ENCODE measurements at regions not wholly inside any gene's neighbourhood (a gene's known extent, or its start where the extent isn't known, plus 50 kb on each side); places are given as distances from the start of the nearest gene placed in this dataset.
"Not testable (repeated sequence)": the region's sequence is repeated elsewhere in the genome, so short reads cannot be mapped to it uniquely, and the experiment has no call there.

DNA sequence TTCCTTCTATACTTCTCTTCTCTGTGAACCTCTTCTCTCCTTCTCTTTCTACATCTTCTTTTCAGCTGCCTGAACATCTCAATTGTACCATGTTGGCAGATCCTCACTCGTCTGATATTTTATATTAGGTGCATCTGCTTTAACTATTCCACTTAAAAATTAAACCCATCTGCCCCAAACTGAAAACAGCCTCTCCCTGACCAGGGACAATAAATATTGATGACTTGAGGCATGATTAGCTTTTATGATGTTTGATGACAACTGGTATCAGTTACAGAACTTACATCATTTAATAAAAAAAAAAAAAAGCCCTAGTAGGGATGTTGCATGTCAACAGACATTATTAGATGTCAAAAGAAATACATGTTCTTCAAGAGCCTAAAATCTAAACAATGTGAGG, 79.8 kb upstream of the HABP2 start:
- DNase-seq: no peak

DNA sequence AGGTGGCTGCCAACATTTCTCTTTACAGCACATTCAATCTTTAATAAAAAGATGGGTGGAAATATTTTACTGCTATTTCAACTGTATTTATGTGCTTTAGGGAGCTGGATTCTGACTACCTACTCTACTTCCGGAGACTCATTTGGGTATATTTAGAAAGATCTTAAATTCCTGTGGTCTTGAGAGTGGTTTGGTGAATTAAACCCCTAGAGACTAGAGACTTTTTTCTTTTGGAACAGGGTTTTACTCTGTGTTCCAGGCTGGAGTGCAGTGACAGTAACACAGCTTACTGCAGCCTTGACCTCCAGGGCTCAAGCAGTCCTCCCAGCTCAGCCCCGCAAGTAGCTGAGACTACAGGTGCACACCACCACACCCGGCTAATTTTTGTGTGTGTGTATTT, 79.0 kb upstream of the HABP2 start:
- DNase-seq: peak; percentile 43

DNA sequence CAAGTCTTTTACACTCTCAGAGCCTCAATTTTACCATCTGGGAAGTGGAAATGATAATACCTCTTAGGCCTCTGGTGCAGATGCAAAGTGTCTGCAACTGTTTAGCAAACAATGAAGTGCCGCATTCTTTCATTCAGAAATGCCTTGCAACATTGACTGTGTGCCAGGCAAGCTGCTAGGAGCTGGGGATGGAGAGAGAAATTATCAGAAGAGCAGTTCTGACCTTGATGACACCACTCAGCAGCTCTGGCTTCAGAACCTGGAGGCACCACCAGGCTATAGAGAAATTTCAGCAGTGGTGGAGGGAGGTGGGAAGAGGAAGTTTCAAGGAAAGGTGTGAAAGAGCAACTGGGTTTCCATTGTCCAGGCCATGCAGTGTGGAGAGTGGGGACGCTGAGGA, 78.1 kb upstream of the HABP2 start:
- no peak for DNase-seq

DNA sequence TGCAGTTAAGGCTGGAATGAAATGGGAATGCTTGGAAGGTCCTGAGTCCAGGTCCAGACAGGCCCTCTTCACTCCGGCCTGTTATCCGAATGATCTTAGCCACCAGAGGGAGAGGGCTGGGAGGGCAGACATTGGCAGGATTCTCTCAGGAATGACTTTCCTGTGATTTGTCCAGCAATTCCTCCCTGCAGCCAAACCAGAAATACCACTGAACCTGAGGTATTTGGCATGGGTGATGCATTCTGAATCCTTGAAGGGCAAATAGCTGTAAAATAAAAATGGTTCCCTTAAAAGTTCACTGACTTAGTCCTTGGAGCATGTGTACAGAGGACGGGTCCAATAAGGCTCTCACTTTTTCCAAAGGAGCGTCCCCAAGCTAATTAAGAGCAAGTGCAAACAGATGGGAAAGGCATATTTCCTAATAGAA, 77.5 kb upstream of the HABP2 start:
- DNase-seq: peak; percentile 73

DNA sequence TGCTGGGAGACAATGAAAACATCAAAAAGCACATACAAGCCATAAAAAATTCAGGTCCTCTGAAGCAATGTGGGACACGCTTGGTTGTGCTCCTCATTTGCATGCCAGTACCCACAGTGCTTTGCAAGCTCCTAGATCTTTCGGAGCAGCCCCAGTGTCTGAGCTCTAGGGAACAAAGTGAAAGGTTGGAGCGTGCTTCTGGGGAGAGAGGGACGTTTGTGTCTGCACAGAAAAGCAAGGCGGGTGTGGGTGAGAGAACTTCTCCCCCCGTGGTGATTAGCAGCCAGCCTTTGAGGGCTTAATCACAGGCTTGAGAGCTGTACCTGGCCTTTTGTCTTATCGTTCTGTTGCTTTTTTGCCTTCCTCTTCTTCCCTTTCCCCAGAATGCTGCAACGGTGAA, 76.7 kb upstream of the HABP2 start:
- DNase-seq: no peak

DNA sequence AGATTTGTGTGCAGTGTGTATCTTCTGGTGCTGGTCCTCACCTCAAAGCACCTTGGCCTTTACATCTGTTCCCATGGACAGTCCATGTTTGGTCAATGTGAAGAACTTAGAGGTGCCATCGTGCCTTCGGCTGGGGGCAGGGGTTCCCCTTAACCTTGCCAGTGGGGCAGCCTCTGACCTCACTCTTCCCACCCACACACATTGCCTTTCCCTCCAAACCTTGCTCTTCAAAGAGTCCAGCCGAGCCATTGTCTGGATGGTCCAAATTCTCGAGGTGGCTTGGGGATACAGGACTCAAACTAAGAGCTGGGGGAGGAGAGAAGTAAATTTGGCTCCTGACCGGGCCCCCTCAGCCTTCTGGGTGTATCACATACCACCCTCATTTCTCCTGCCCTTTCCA, 76.2 kb upstream of the HABP2 start:
- no peak for DNase-seq

DNA sequence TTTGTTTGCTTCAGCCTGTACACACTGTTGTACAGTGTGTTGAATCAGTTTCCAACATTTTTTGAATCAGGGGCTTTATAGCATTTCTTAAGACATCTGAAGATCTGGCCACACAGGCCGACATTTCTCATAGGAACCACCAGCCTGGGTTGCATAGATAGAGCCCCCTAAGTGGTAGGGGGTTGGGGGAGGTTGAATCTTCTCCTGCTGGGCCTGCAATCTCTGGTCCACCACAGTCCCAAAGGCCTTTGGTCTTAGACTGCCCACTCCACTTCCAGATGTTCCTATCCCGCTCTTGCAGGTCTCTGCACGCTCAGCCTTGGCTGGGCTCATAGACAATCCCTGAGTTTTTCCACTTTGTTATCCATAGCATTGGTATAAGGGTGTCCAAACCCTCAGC, 75.4 kb upstream of the HABP2 start:
- no peak for DNase-seq

DNA sequence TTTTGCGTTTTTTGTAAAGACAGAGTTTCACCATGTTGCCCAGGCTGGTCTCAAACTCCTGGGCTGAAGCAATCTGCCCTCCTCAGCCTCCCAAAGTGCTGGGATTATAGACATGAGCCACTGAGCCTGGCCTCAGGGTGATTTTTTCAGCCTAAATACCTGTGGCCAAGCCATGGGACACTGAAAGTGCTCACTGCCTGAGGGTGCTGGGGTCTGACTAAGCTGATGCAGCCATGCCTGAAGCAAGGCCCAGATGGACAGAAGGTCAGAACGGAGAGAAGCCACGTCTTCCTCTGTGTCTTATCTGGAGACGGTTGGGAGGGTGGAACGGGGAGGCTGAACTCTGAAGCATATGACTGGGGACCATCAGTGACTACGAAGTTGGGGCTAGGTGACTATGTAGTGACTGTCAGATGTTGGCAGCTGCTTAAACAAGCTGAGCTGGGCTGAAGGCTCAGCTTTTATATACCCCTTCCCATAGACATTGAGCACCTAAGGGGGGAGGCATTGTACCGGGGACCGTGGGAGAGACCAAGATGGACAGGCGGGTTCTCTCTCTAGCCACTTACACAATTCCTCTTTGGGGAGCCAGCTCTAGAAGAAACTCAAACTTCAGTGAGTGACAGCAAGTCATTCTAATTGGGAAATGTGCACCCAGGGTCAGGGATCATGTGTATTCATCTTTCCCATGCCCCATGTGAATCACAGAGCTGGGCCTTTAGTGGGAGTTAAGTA, 73.3 kb upstream of the HABP2 start:
- no peak for DNase-seq

DNA sequence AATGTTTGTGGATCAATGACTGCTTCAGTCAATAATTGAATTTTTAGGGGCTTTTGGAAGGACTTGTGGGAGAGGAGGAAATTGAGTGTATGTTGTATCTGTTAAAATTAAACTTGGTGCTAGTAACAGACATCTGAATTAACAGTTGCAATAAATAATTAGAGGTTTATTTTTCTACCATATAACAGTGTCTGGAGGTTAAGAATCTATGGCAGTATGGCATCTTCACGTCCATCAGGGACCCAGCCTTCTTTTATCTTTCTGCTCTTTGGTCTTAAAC, 72.8 kb upstream of the HABP2 start:
- DNase-seq: no peak

DNA sequence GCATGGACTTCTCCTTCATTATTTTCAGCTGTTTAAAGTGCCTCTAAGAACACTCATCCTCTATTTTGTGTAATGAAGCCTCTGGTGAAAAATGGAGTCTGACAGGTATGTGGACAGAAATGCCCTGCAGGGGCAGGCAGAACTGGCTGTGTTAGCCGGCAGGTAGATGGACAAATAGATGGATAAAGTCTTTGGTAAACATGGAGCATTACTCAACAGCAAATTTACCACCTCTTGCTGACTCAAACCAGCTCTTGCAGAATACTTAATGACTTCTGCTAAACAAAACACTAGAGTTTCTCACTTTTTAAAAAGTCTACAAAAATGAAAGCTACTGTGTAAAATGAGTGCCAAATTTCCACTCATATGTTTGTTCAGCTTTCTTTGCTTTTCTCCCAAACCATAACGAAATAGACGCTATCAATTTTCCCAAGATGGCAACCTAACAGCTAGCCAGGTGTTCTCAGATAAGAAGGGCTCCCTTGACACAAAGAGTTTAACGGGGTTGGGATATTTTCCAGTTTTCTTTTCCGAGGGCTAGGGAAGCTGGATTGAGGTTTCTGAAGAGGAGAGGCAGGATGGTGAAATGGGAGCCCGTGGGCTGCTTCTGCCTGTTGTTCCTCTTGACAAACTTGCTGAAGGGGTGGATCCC, 71.9 kb upstream of the HABP2 start:
- no peak for DNase-seq

DNA sequence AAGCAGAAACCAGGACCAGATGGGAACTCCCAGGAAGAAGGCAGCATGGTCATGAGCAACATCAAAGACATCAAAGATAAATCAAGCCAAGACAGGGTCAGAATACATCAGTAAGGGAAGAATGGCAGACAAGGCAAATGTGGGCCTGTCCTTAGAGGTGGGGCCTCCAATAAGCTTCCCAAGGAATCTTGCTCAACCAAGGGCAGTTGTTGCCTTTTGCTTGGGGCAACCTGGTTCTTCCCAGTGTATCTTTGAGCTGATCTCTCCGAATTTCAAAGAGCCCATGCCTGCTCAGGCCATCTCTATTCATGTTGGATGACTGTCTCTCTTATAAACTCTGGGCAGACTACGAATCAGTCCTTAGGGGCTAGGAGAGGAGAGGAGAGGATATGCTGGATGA, 68.4 kb upstream of the HABP2 start:
- DNase-seq: no peak

DNA sequence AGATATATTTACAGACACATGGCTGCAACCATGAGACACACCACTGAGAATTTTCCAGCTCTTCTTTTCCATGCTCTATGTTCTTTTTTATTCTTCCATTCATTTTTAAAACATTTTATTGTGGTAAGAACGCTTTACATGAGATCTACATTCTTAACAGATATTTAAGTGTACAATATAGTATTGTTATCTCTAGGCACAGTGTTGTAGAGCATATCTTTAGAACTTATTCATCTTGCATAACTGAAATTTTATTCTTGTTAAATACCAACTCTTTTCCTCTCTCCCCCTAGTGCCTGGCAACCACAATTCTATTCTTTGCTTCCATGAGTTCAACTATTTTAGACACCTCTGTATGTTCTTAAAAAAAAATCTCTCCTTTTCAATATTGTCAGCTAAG, 67.1 kb upstream of the HABP2 start:
- no peak for DNase-seq

DNA sequence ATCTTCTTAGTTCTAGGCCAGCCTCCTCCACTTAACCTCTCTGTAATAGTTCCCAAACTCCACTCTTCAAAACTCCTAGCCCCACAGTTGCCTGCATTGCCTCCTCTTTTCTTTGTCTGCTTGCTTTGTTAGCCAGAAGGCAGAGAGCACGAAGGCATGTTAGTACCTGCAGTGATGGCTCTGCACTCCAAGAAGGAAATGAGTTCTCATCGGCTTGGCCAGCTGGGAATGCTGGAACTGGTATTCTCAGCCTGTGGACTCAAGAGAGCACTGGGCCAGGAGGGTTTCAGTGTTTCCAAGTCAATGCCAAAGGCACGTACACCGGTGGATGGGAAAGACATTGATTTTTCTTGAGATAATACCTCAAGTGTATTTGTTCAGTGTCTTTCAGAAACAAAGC, 66.3 kb upstream of the HABP2 start:
- no peak for DNase-seq

DNA sequence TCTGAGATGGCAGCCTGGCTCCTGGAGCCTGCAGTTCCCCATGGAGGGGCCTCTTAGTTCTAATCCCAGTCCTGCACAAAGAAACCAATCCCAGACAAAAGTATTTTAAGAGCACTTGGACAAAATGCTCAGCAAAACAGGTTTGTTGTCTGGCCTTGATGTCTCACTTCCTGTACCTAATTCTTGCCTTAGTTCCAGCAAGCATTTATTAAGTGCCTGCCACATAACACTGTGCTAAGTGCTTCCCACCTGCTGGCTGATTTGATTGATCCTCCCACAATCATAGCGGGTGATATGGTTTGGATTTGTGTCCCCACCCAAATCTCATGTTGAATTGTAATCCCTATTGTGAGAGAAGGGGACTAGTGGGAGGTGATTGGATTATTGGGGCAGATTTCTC, 65.7 kb upstream of the HABP2 start:
- no peak for DNase-seq

DNA sequence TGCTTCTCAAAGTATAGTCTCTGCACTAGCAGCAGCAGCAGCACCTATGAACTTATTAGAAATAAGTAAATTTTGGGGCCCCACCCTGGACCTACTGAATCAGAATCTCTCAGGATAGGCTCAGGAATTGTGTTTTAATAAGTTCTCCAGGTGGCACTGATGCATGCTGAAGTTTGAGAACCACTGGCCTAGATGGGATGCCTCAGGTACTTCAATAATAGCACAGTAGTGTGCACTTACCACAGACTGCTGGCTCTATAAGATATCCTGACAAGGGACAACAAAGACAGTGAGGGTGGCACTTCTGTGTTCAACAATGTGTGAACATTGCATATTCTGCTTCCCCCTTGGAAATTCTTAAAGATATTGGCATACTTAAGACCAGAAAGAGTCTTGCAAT, 64.7 kb upstream of the HABP2 start:
- DNase-seq: no peak

DNA sequence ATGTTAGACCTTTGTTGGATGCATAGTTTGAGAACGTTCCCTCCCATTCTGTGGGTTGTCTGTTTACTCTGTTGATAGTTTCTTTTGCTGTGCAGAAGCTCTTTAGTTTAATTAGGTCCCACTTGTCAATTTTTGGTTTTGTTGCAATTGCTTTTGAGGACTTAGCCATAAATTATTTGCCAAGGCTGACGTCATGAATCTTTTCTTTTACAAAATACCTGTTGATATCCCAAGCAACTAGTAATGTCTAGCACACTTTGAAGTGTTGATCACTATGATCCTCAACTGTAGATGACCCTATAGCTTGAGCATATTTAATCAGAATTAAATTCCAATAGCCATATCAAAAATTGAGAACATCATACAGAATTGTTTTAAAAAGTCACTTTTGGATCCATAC, 63.3 kb upstream of the HABP2 start:
- not testable (repeated sequence) for DNase-seq

DNA sequence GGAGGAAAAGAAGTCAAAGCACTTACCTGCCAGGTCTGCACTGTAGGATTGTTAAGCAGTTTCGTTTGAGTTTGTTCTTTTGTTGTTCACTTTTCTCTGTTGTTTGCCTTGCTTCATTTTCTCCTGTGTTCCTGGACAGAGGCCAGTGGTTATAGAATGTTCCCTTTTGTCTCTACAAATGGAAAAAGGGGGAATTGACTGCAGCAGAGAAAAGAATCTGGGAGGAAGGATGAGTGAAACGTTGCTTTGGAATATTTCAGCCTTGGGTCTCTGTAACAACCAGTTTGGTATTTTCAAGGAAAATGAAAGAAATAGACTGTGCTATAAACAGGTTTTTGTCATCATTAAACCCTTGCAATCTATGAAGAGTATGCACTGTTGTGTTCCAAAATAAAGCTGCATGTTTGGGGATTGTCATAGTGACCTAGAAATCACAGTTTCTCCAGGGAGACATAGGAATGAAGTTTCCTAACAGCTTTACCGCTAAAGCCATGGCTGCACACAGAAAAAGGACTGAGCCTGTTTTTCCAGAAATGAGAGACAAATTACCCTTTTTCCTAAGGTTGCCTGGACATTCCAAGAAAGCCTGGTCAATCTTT, 60.8 kb upstream of the HABP2 start:
- DNase-seq: no peak

DNA sequence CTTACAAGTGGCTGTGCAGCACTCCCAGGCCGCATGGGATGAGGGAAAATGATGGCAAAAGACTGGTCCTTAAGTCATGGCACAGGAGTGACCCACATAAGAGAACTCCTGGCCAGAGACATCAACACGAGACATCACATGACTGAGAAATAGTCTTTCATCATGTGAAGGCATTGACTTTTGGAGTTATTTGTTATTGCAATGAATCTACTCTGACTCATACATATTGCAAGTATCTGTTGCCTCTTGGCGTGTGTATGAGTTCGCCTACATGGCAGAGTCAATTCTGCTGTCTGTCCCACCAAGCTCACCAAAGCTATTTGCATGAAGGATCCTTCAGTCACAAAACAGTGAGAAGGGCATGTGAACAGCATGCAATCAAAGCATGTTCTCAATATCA, 59.7 kb upstream of the HABP2 start:
- peak; percentile 34 for DNase-seq

DNA sequence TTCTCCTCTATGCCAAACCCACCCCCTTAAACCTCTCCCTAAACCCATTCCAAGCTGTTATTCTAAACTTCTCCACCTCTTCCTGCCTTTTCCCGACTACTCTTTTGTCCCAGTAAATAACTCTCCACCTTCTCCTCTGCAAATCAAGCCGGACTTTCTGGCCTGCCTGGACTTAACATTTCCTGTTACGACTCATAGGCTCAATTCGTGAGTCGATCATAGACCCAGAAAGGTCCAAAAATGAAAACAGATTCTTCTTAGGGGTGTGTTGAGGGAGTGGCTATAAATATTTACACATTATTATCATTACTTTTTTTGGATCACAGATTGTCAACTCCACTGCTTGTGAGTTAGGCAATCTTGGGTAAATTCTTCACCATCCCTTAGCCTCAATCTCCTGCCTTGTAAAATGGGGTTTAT, 59.0 kb upstream of the HABP2 start:
- peak; percentile 33 for DNase-seq

DNA sequence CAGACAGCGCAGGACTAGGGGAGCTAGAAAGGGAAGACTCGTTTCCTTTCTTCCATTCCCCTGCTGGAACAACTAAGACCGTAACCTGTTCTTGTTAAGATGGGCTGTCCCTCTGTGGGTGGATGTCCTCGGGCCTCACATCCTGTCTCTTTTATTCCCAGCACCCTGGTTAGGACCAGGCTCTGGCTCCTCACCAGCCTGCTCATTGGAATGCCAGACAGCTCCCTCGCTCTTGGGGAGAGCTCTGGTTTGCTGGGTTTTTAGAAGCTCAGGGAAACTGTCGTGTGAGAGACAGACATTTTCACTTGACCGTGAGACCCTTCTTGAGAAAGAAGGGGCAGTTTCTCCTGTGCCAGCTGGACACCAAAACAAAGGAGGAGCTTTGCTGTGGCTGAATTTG, 58.1 kb upstream of the HABP2 start:
- DNase-seq: no peak

DNA sequence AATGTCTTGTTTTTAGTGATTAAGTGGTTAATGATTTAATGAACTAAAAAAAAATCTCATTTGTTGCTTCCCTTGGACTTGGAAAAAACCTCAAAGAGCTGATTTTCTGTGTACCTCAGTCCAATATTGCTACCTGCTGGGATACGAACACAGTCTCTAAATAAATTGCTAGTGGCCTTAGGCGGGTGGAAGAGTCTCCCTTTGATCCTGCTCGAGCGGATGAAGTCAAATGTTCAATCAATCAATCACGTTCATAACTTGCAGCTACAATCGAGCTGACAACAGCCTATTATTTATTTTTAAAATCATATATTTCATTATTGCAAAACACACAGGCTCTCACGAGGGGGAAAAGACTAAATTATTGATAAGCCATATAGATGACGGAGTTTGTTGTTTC, 57.3 kb upstream of the HABP2 start:
- DNase-seq: no peak

DNA sequence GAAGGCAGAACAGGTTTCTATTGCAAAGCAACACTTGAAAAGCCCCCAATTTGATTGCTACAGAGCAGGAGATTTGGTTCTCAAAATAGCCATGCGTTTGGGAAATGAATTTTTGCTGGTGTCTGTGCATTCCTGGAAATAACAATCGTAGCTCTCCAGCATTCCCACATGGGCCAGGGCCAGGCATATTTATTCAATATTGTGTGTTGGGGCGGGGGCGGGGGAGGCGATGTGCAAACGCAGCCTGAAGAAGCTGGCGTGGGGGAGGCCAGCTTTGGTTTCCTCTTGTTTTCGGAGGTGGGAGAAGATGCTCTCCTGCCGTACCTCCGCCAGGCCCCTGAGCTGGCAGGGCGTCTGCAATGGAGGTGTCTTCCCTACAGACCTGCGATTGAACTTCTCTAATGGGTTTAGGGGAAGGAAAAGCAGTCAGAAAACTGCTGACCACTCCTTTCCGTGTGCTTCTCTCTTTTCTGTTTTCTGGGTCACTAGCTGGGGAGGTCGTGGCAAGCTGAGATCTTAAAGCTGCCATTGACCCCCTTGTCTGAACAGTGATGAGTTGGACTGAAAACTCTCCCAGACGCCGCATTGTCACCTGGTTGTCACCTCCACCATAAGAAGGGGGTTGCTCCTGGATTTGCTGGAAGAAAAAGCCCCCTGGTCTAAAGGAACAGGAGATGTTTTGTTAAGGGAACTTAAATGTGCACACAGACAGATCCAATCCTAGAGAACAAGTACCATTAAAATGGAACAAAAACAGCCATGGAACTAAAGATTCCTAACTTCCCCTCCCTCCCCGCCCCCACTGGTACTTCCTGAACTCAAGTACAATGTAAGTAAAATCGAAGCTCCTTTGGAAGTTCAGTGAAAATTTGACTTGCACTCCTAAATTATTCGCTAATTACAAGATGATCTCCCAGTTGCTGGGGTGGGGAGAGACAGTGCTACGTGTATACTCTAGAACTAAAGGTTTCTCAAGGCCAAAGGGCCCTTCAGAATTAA, 56.4 kb upstream of the HABP2 start:
- DNase-seq: no peak

DNA sequence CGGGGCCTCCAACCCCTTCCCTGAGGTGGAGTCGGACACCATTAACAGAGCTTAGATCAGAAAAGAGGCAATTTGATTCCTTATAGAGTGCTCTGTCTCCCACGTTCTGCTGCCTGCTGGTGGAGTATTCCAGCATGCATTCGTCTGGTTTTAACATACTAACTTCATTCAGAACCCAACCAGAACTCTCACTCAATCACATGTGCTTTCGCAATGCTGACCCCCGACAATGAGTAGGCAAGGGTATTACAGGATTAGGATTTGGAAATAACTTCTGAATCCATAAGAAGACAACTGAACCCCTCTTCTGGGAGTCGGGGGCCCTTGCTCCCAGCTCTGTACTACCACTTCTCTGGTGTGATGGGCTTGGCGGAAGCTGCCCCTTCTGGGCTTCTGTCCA, 55.7 kb upstream of the HABP2 start:
- DNase-seq: no peak

DNA sequence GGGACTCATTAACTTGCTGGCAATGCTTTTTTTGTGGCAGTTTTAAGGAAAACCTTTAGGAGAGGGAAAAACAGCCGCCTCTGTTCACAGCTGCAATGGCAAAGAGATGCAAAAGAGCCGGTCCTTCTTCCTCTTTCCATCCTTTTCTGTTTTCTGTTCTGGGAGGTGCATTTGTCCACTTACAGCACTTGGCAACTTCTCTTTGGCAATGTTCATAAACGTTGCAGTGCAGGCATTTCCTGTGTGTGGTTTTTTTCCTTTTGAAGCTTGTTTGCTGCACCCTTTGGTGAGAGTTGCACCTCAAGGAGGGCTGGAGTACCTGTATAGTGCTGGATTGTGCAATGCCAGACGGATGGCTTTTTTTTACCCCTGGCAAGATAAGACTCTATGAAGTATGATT, 53.9 kb upstream of the HABP2 start:
- no peak for DNase-seq

All from EL (cell line).